HEK293T (cell line): ENCODE measurements at regions not wholly inside any gene's neighbourhood (a gene's known extent, or its start where the extent isn't known, plus 50 kb on each side); places are given as distances from the start of the nearest gene placed in this dataset.

Experiments
- CTCF ChIA-PET: fragments of 350-600 bp; formaldehyde crosslinking; extraction: SDS; loops from one replicate; lab custom pipeline; 2021; ENCODE audit warnings: antibody characterized with exemption, inconsistent platforms; lab: Yijun Ruan, JAX
- POLR2A ChIA-PET: fragments of 350-600 bp; formaldehyde crosslinking; extraction: SDS; loops from one replicate; lab custom pipeline; 2020; ENCODE audit warnings: antibody characterized with exemption, inconsistent platforms; lab: Yijun Ruan, JAX
- DNase-seq: peaks from one replicate; pipeline ENCODE4 v3.0.0; 2012; ENCODE audit warnings: mixed read lengths; ENCODE audit errors: extremely low spot score
- ARNT ChIP-seq: fragments of 450-650 bp; IDR thresholded peaks from 2 replicates; pipeline ENCODE4 v1.6.1; 2017; ENCODE audit warnings: mild to moderate bottlenecking
- BHLHE40 ChIP-seq: fragments of 450-650 bp; IDR thresholded peaks from 2 replicates; pipeline ENCODE4 v1.6.1; 2016; ENCODE audit warnings: mild to moderate bottlenecking, moderate library complexity, borderline replicate concordance
- CTBP1 ChIP-seq: fragments of 450-650 bp; IDR thresholded peaks from 2 replicates; pipeline ENCODE4 v1.6.1; 2016; ENCODE audit warnings: borderline replicate concordance
- ELF4 ChIP-seq: fragments of 450-650 bp; IDR thresholded peaks from 2 replicates; pipeline ENCODE4 v1.6.1; 2017; ENCODE audit warnings: antibody characterized with exemption
- FOXA1 ChIP-seq: fragments of 450-650 bp; IDR thresholded peaks from 2 replicates; pipeline ENCODE4 v1.6.1; 2016; ENCODE audit warnings: mild to moderate bottlenecking
- FOXK2 ChIP-seq: fragments of 450-650 bp; IDR thresholded peaks from 2 replicates; pipeline ENCODE4 v1.6.1; 2016; ENCODE audit warnings: mild to moderate bottlenecking
- FOXM1 ChIP-seq: fragments of 450-650 bp; IDR thresholded peaks from 2 replicates; pipeline ENCODE4 v1.6.1; 2017; ENCODE audit warnings: mild to moderate bottlenecking, borderline replicate concordance
- HDGF ChIP-seq: fragments of 450-650 bp; IDR thresholded peaks from 2 replicates; pipeline ENCODE4 v1.6.1; 2017; ENCODE audit warnings: antibody characterized with exemption, borderline replicate concordance
- L3MBTL2 ChIP-seq: fragments of 450-650 bp; conservative IDR thresholded peaks from 2 replicates; pipeline ENCODE4 v1.6.1; 2016; ENCODE audit warnings: mild to moderate bottlenecking
- LEF1 ChIP-seq: fragments of 450-650 bp; IDR thresholded peaks from 2 replicates; pipeline ENCODE4 v1.6.1; 2017; ENCODE audit warnings: mild to moderate bottlenecking, borderline replicate concordance
- NFRKB ChIP-seq: fragments of 450-650 bp; IDR thresholded peaks from 2 replicates; pipeline ENCODE4 v1.6.1; 2016; ENCODE audit warnings: mild to moderate bottlenecking, moderate library complexity
- PKNOX1 ChIP-seq: fragments of 450-650 bp; IDR thresholded peaks from 2 replicates; pipeline ENCODE4 v1.6.1; 2016
- SP1 ChIP-seq: fragments of 450-650 bp; IDR thresholded peaks from 2 replicates; pipeline ENCODE4 v1.6.1; 2017
- SUZ12 ChIP-seq: fragments of 450-650 bp; IDR thresholded peaks from 2 replicates; pipeline ENCODE4 v1.6.1; 2016; ENCODE audit warnings: mild to moderate bottlenecking
- TARDBP ChIP-seq: fragments of 450-650 bp; IDR thresholded peaks from 2 replicates; pipeline ENCODE4 v1.6.1; 2016
- ZNF384 ChIP-seq: fragments of 450-650 bp; IDR thresholded peaks from 2 replicates; pipeline ENCODE4 v1.6.1; 2016

GRCh38 chr11:120054753-120055045 lies 83.2 kb downstream of the TRIM29 start:
- no peak for DNase-seq
- CTCF ChIA-PET, result no interaction called here
- TF ChIP-seq L3MBTL2, result no peak
- POLR2A ChIA-PET, result no interaction called here

- CTCF ChIA-PET, result no interaction called here
Measured at GRCh38 chr11:120054016-120054752, 83.7 kb downstream of the TRIM29 start.

GRCh38 chr11:120052196-120052775 lies 85.6 kb downstream of the TRIM29 start:
- TF ChIP-seq SUZ12 (no peak), L3MBTL2 (no peak), TARDBP (no peak), CTBP1 (no peak), PKNOX1 (no peak), FOXA1 (no peak), ELF4 (no peak), ARNT (no peak), ZNF384 (no peak), BHLHE40 (no peak), NFRKB (no peak), HDGF (no peak), SP1 (no peak), FOXM1 (no peak), LEF1 (no peak)
- no peak for DNase-seq
- ChIA-PET CTCF (interaction anchor here (0.8 kb wide), 1 partner anchor 27 kb away, joined by 3 read pairs; no protein-coding TSS in a partner anchor), POLR2A (no interaction called here)

More at GRCh38 chr11:120054016-120054752, 83.7 kb downstream of the TRIM29 start:
- no peak for DNase-seq
- TF ChIP-seq ZNF384 (no peak), TARDBP (no peak), PKNOX1 (no peak), HDGF (no peak), LEF1 (no peak), SP1 (no peak), CTBP1 (no peak), ARNT (no peak), FOXA1 (no peak), FOXM1 (no peak), ELF4 (no peak)
- POLR2A ChIA-PET, result no interaction called here

GRCh38 chr11:120044011-120044675 lies 93.8 kb downstream of the TRIM29 start:
- no peak for DNase-seq
- CTCF ChIA-PET, result no interaction called here
- POLR2A ChIA-PET, result no interaction called here
- TF ChIP-seq NFRKB, result no peak
- no peak for TF ChIP-seq SUZ12
- no peak for TF ChIP-seq FOXA1
- no peak for TF ChIP-seq ELF4
- no peak for TF ChIP-seq LEF1
- no peak for TF ChIP-seq CTBP1
- TF ChIP-seq PKNOX1, result no peak
- TF ChIP-seq TARDBP, result no peak
- TF ChIP-seq FOXM1, result no peak
- no peak for TF ChIP-seq ARNT
- no peak for TF ChIP-seq L3MBTL2
- TF ChIP-seq ZNF384, result no peak

- no peak for TF ChIP-seq FOXA1
- TF ChIP-seq ELF4, result no peak
- TF ChIP-seq SUZ12, result no peak
- no peak for TF ChIP-seq PKNOX1
- TF ChIP-seq CTBP1, result no peak
- no peak for TF ChIP-seq TARDBP
- no peak for TF ChIP-seq LEF1
- no peak for TF ChIP-seq HDGF
- TF ChIP-seq ARNT, result no peak
- TF ChIP-seq FOXK2, result no peak
- TF ChIP-seq BHLHE40, result no peak
- no peak for TF ChIP-seq NFRKB
- TF ChIP-seq SP1, result no peak
- TF ChIP-seq FOXM1, result no peak
- TF ChIP-seq L3MBTL2, result no peak
- no peak for TF ChIP-seq ZNF384
- DNase-seq, result no peak
- POLR2A ChIA-PET, result no interaction called here
- CTCF ChIA-PET, result no interaction called here
Measured at GRCh38 chr11:120043328-120043945, 94.5 kb downstream of the TRIM29 start.
